ENCODE measurements at regions not wholly inside any gene's neighbourhood (a gene's known extent, or its start where the extent isn't known, plus 50 kb on each side); places are given as distances from the start of the nearest gene placed in this dataset.
"Not testable (repeated sequence)": the region's sequence is repeated elsewhere in the genome, so short reads cannot be mapped to it uniquely, and the experiment has no call there.

GRCh38 chr3:106359692-106360091 is 490.9 kb upstream of the CBLB start:
- 92 to 97% methylated on average over 3 of the region's 3 CpGs for WGBS, 2 donors
- no peaks in the 10 kb centered on the region for H3K4me1 ChIP-seq

GRCh38 chr3:106360901-106361300 is 492.1 kb upstream of the CBLB start:
- H3K27me3 ChIP-seq; H3K36me3 ChIP-seq; H3K9me3 ChIP-seq; DNase-seq (ENCODE audit: low spot score in 2 of 2); H3K4me1 ChIP-seq; H3K27ac ChIP-seq; H3K4me3 ChIP-seq: not testable (repeated sequence)
- WGBS, 2 donors = 40 to 100% methylated on average over 1 of the region's 1 CpG

More at GRCh38 chr3:106359692-106360091, 490.9 kb upstream of the CBLB start:
- Histone ChIP-seq H3K36me3 (no peaks in the 10 kb centered on the region), H3K27ac (no peak overlapping the region), H3K9me3 (peaks cover 0 to 8% (median 0%) of the 10 kb centered on the region in 4 donors), H3K27me3 (no peaks in the 10 kb centered on the region), H3K4me3 (no peak overlapping the region)
- TF ChIP-seq EP300 (IDR thresholded peaks at IDR 0.05) (no peak), CTCF (IDR thresholded peaks at IDR 0.05) (no peak), POLR2A (IDR thresholded peaks at IDR 0.05) (no peak)
- no peak for DNase-seq (ENCODE audit: low spot score in 2 of 2)

GRCh38 chr3:106364477-106364876 is 495.7 kb upstream of the CBLB start:
- peaks cover 0 to 8% (median 0%) of the 10 kb centered on the region in 4 donors for H3K9me3 ChIP-seq
- no peak overlapping the region for H3K4me3 ChIP-seq
- no peaks in the 10 kb centered on the region for H3K27me3 ChIP-seq
- no peak for DNase-seq (ENCODE audit: low spot score in 2 of 2)
- H3K27ac ChIP-seq = no peak overlapping the region
- no peak for TF ChIP-seq EP300 (IDR thresholded peaks at IDR 0.05)
- no peak for TF ChIP-seq CTCF (IDR thresholded peaks at IDR 0.05)
- TF ChIP-seq POLR2A (IDR thresholded peaks at IDR 0.05) = no peak
- no peaks in the 10 kb centered on the region for H3K36me3 ChIP-seq
- WGBS, 2 donors = 77 to 87% methylated on average over 1 of the region's 1 CpG
- no peaks in the 10 kb centered on the region for H3K4me1 ChIP-seq

- H3K36me3 ChIP-seq = no peaks in the 10 kb centered on the region
- no peak for DNase-seq (ENCODE audit: low spot score in 2 of 2)
- no peaks in the 10 kb centered on the region for H3K4me1 ChIP-seq
- TF ChIP-seq POLR2A (IDR thresholded peaks at IDR 0.05) = no peak
- no peaks in the 10 kb centered on the region for H3K27me3 ChIP-seq
- no peak overlapping the region for H3K27ac ChIP-seq
- peaks cover 0 to 8% (median 0%) of the 10 kb centered on the region in 4 donors for H3K9me3 ChIP-seq
- H3K4me3 ChIP-seq = no peak overlapping the region
- WGBS, 2 donors = 96 to 100% methylated on average over 1 of the region's 1 CpG
Observed at GRCh38 chr3:106365061-106365691, 496.4 kb upstream of the CBLB start.

GRCh38 chr3:106366352-106366751 is 497.5 kb upstream of the CBLB start:
- no peaks in the 10 kb centered on the region for H3K4me1 ChIP-seq
- no peaks in the 10 kb centered on the region for H3K27me3 ChIP-seq
- no peak for DNase-seq (ENCODE audit: low spot score in 2 of 2)
- no peaks in the 10 kb centered on the region for H3K36me3 ChIP-seq
- peaks cover 0 to 8% (median 0%) of the 10 kb centered on the region in 4 donors for H3K9me3 ChIP-seq
- no peak overlapping the region for H3K4me3 ChIP-seq
- TF ChIP-seq CTCF (IDR thresholded peaks at IDR 0.05) (no peak), EP300 (IDR thresholded peaks at IDR 0.05) (no peak), POLR2A (IDR thresholded peaks at IDR 0.05) (no peak)
- H3K27ac ChIP-seq = no peak overlapping the region

- H3K27ac ChIP-seq = no peak overlapping the region
- no peaks in the 10 kb centered on the region for H3K4me1 ChIP-seq
- WGBS, 2 donors = 71 to 80% methylated on average over 2 of the region's 2 CpGs
- TF ChIP-seq POLR2A (IDR thresholded peaks at IDR 0.05) (no peak), EP300 (IDR thresholded peaks at IDR 0.05) (no peak), CTCF (IDR thresholded peaks at IDR 0.05) (no peak)
- no peak overlapping the region for H3K4me3 ChIP-seq
- no peaks in the 10 kb centered on the region for H3K36me3 ChIP-seq
- no peak for DNase-seq (ENCODE audit: low spot score in 2 of 2)
- H3K27me3 ChIP-seq = no peaks in the 10 kb centered on the region
- peaks cover 0 to 4% (median 0%) of the 10 kb centered on the region in 4 donors for H3K9me3 ChIP-seq
Observed at GRCh38 chr3:106367496-106367895, 498.7 kb upstream of the CBLB start.
